ENCODE measurements at regions not wholly inside any gene's neighbourhood (a gene's known extent, or its start where the extent isn't known, plus 50 kb on each side); places are given as distances from the start of the nearest gene placed in this dataset.
"Not testable (repeated sequence)": the region's sequence is repeated elsewhere in the genome, so short reads cannot be mapped to it uniquely, and the experiment has no call there.

GRCh38 chr14:84340938-84341337, 1189.0 kb upstream of the FLRT2 start:
- ATAC-seq (no peak), DNase-seq (ENCODE audit: low spot score) (no peak)
- TF ChIP-seq ZMAT4 (CRISPR knock-in tag; IDR thresholded peaks at IDR 0.05) = no peak
- TF ChIP-seq KAT7 (CRISPR knock-in tag; IDR thresholded peaks at IDR 0.05; ENCODE audit: borderline replicate concordance) = no peak
- no peak for TF ChIP-seq SMAD3 (CRISPR knock-in tag; IDR thresholded peaks at IDR 0.05; ENCODE audit: borderline replicate concordance)
- no peak for TF ChIP-seq MLX (CRISPR knock-in tag; IDR thresholded peaks at IDR 0.05)
- no peak for TF ChIP-seq STAT6 (CRISPR knock-in tag; conservative IDR thresholded peaks at IDR 0.05; ENCODE audit: low read depth)
- TF ChIP-seq ZNF263 (CRISPR knock-in tag; IDR thresholded peaks at IDR 0.05; ENCODE audit: low read depth) = no peak
- TF ChIP-seq ATF2 (CRISPR knock-in tag; IDR thresholded peaks at IDR 0.05; ENCODE audit: borderline replicate concordance, low read depth) = no peak
- TF ChIP-seq ZNF423 (CRISPR knock-in tag; IDR thresholded peaks at IDR 0.05) = no peak
- no peak for TF ChIP-seq E2F4 (CRISPR knock-in tag; IDR thresholded peaks at IDR 0.05; ENCODE audit: borderline replicate concordance, low read depth)
- no peak for TF ChIP-seq ATF6 (CRISPR knock-in tag; IDR thresholded peaks at IDR 0.05)
- no peak for TF ChIP-seq CREB1 (CRISPR knock-in tag; IDR thresholded peaks at IDR 0.05)
- no peak for TF ChIP-seq ZNF512 (CRISPR knock-in tag; IDR thresholded peaks at IDR 0.05; ENCODE audit: borderline replicate concordance)
- TF ChIP-seq ZNF281 (CRISPR knock-in tag; IDR thresholded peaks at IDR 0.05) = no peak
- no peak for TF ChIP-seq FOXP1 (CRISPR knock-in tag; IDR thresholded peaks at IDR 0.05; ENCODE audit: borderline replicate concordance)
- TF ChIP-seq ZBTB43 (CRISPR knock-in tag; IDR thresholded peaks at IDR 0.05) = no peak
- TF ChIP-seq MXD4 (CRISPR knock-in tag; IDR thresholded peaks at IDR 0.05; ENCODE audit: borderline replicate concordance) = no peak
- no peak for TF ChIP-seq ZNF219 (CRISPR knock-in tag; IDR thresholded peaks at IDR 0.05; ENCODE audit: borderline replicate concordance)
- H3K36me3 Mint-ChIP-seq = peaks cover 6% of the 10 kb centered on the region; the same call in 1 of the 2 replicates
- no peak overlapping the region for H3K27ac Mint-ChIP-seq
- POLR2A ChIA-PET = no interaction called here
- peaks cover 11% of the 10 kb centered on the region for H3K9me3 Mint-ChIP-seq
- H3K4me3 Mint-ChIP-seq = no peak overlapping the region
- peaks cover 10% of the 10 kb centered on the region for H3K4me1 Mint-ChIP-seq
- CTCF ChIA-PET = no interaction called here
- no peaks in the 10 kb centered on the region for H3K27me3 Mint-ChIP-seq (ENCODE audit: low read depth)

GRCh38 chr14:84341867-84342266, 1188.1 kb upstream of the FLRT2 start:
- H3K27me3 Mint-ChIP-seq (ENCODE audit: low read depth); ATAC-seq; H3K36me3 Mint-ChIP-seq; DNase-seq (ENCODE audit: low spot score); H3K4me3 Mint-ChIP-seq; H3K27ac Mint-ChIP-seq; CTCF ChIA-PET; POLR2A ChIA-PET: not testable (repeated sequence)
- peaks cover 11% of the 10 kb centered on the region for H3K9me3 Mint-ChIP-seq
- H3K4me1 Mint-ChIP-seq = peaks cover 10% of the 10 kb centered on the region

Measured in WTC11 (cell line).